Motor neuron (in vitro differentiated cells): ENCODE measurements at regions not wholly inside any gene's neighbourhood (a gene's known extent, or its start where the extent isn't known, plus 50 kb on each side); places are given as distances from the start of the nearest gene placed in this dataset.

Experiments
- ATAC-seq, 8 experiments: fragments of 200-7000 bp; cut with Tn5 transposase; replicated peaks in 6 of 8; 2 replicates each; pipeline ENCODE4 v1.8.0; 2021; ENCODE audit warnings: mild to moderate bottlenecking in 8 of 8, moderate library complexity in 8 of 8
- H3K27ac ChIP-seq, 2 donors: fragments of 250-450 bp; sonication (Bioruptor Pico); 2 replicates each; pipeline ENCODE4 v1.9.0; 2021; ENCODE audit warnings: antibody characterized with exemption in 2 of 2, mild to moderate bottlenecking in 2 of 2, moderate library complexity in 1 of 2
- H3K4me1 ChIP-seq, 2 donors: fragments of 250-450 bp; sonication (Bioruptor Pico); replicated peaks in 1 of 2; 2 replicates each; pipeline ENCODE4 v1.6.1; 2021; ENCODE audit warnings: antibody characterized with exemption in 2 of 2, mild to moderate bottlenecking in 2 of 2, moderate library complexity in 1 of 2
- H3K4me3 ChIP-seq, 5 donors: fragments of 250-450 bp; sonication (Bioruptor Pico); 2 replicates each; pipeline ENCODE4 v1.9.0; 2021; ENCODE audit warnings: antibody characterized with exemption in 5 of 5, mild to moderate bottlenecking in 5 of 5, moderate library complexity in 4 of 5
- whole genome bisulfite sequencing, 10 experiments: fragments of 450-650 bp; shearing (Covaris generic); methylation state at CpG; one replicate each; pipeline ENCODE4 v1.0.0; 2022; 5-methylcytosine and 5-hydroxymethylcytosine counted together
- in situ Hi-C, 9 experiments: fragments of 400-800 bp; cut with MboI; loops; one replicate each; pipeline ENCODE4 v1.15.0; 2021; ENCODE audit warnings: low sequenced_read_pairs in 9 of 9, low pct_unique_long_range_greater_than_20kb in 2 of 9; ENCODE audit not compliant: unreplicated experiment in 9 of 9

- WGBS, 10 experiments = 25 to 100% (median 85%) methylated on average over 1 of the region's 1 CpG; no CpG with 5 or more reads in 2 of the 10 experiments
- no peak for ATAC-seq
- Histone ChIP-seq H3K27ac (no peak overlapping the region), H3K4me3 (no peak overlapping the region), H3K4me1 (peaks cover 11 to 48% of the 10 kb centered on the region in 2 donors)
- in situ Hi-C loops = no loop called here
Measured at GRCh38 chr15:94970096-94970495, 738.7 kb downstream of the MCTP2 start.

DNA sequence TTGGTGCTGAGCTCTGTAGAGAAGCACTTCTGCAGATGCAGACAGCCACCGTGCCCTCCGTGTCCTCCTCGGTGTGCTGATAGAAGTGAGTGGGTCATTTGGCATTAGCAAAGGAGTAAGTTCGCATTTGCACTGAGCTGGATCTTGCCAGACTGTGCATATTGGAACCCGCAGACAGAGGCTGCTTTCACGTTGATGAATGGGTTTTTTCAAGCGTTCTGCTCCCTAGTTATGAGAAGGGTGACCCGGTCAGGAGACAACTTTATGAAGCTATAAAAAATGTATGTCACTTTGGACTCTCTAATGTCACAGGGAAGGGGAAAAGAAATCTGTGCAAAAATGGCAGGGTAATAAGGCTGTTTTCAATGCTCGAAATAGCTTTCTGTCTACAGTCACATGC is 739.4 kb downstream of the MCTP2 start:
- no peak overlapping the region for H3K4me3 ChIP-seq
- ATAC-seq = peak in 5 of 8 experiments; percentile 67 to 97 (median 96)
- in situ Hi-C loops = no loop called here
- WGBS, 10 experiments = 25 to 100% (median 60%) methylated on average over 1 to 5 of the region's 9 CpGs; no CpG with 5 or more reads in 3 of the 10 experiments
- H3K4me1 ChIP-seq = peaks cover 11 to 48% of the 10 kb centered on the region in 2 donors
- no peak overlapping the region for H3K27ac ChIP-seq

DNA sequence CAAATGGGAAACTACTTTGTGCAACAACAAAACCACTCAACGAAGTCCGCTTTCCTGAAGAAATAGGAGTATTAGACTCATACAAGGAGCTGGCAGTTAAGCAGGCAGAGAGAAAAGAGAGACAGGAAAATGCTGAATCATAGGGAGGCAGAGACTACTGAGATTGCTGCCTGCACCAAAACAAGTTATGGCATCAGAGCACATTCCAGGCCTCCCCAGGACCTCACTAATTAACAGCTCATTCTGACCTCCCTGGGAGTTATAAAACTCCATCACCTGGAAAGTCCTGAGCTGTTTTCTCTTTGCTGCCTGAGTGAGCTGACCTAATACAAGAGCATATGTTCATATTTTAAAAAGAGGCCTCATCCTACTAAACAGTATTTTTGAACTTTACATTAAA is 741.0 kb downstream of the MCTP2 start:
- H3K27ac ChIP-seq = no peak overlapping the region
- peak in 7 of 8 experiments; percentile 21 to 83 (median 48) for ATAC-seq
- 10 to 100% (median 41%) methylated on average over 1 to 2 of the region's 2 CpGs; no CpG with 5 or more reads in 4 of the 10 experiments for WGBS, 10 experiments
- in situ Hi-C loops = no loop called here
- H3K4me1 ChIP-seq = peaks cover 11 to 48% of the 10 kb centered on the region in 2 donors
- H3K4me3 ChIP-seq = no peak overlapping the region

DNA sequence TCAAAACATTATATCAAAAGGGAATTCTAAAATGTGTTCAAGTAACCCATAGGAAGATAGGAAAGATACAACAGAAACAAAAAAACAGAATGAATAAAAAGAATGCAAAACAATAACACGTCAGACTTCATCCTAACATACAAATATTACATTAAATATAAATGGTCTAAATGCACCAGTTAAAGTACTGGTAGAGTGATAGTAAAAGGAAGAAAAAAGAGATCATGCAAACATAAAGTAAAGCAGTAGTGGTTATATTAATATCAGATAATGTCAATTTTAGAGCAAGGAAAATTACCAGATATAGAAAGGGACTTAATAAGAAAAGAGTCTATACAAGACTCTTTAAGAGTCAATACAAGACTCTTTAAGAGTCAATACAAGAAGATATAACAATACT is 755.7 kb downstream of the MCTP2 start:
- Histone ChIP-seq H3K4me1 (no peaks in the 10 kb centered on the region), H3K27ac (no peak overlapping the region), H3K4me3 (no peak overlapping the region)
- WGBS, 10 experiments = 0 to 94% (median 62%) methylated on average over 1 of the region's 1 CpG; no CpG with 5 or more reads in 2 of the 10 experiments
- ATAC-seq = no peak
- in situ Hi-C loops = no loop called here

- H3K4me3 ChIP-seq = no peak overlapping the region
- in situ Hi-C loops = no loop called here
- no peak overlapping the region for H3K27ac ChIP-seq
- WGBS, 10 experiments = 33 to 100% (median 93%) methylated on average over 1 to 6 of the region's 8 CpGs; no CpG with 5 or more reads in 3 of the 10 experiments
- ATAC-seq = no peak
- H3K4me1 ChIP-seq = no peaks in the 10 kb centered on the region
Measured at GRCh38 chr15:94991718-94992117, 760.4 kb downstream of the MCTP2 start.

DNA sequence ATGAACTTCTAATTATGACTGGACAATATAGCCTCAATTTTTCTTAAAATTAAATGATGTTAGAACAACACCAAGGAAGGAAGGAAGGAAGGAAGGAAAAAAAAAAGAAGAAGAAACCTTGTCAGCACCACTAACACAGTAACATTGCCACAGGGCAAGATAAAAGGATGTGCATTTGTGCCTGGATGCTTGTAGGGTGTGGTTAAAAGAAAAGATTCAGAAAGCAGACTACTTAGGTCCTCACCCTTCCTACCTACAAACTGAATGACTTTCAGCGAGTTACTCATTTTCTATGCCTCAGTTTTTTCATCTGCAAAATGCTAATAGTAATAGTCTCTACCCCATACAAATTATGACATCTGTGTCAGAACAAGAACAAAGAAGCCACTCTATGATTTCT is 778.3 kb downstream of the MCTP2 start:
- peak in 3 of 8 experiments; percentile 41 to 97 (median 83) for ATAC-seq
- in situ Hi-C loops = loop anchor here in 2 of 9 experiments (10.0 to 25.0 kb wide), 2 partner anchors 335 to 597 kb away; no protein-coding TSS in a partner anchor
- WGBS, 10 experiments = 0 to 100% (median 67%) methylated on average over 1 of the region's 1 CpG; no CpG with 5 or more reads in 3 of the 10 experiments
- Histone ChIP-seq H3K4me3 (no peak overlapping the region), H3K27ac (no peak overlapping the region), H3K4me1 (no peaks in the 10 kb centered on the region)

GRCh38 chr15:95013381-95013780 is 782.0 kb downstream of the MCTP2 start:
- Histone ChIP-seq H3K27ac (no peak overlapping the region), H3K4me3 (no peak overlapping the region), H3K4me1 (peaks cover 8 to 11% of the 10 kb centered on the region in 2 donors)
- ATAC-seq = peak in 2 of 8 experiments; percentile 54 to 86
- in situ Hi-C loops = loop anchor here in 2 of 9 experiments (10.0 to 25.0 kb wide), 2 partner anchors 339 to 601 kb away; no protein-coding TSS in a partner anchor

DNA sequence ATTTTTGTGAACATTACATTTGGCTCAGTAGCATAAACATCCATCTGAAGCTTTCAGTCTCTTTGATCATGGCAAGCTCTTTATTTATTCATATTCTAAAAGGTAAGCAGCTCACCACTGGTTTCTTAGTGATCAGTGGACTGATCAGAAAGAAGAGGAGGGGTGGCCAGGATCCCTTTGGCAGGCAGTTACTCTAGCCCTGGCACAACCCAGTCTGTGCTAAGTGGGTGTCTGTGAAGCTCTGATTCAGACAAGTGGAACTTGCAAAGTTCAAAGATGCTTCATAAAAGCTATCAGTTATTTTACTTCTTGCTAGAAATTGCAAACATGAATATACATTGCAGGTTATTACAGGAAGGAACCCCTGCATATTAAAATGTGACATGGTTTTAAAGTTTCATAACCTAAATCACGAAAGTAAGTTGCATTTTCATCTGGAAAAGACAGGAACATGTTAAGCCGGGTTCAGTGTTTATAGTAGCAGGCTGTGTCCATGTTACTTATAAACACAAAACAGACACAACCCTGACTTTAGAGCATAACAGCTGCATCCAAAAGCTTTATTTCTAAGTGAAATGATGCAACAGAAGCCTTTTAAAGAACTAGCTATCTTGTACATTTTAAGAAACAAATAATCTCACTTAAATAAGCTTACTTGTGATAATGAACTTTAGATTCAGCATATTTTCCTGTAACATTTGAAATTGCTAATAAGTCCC is 785.3 kb downstream of the MCTP2 start:
- 0 to 100% (median 93%) methylated on average over 1 to 2 of the region's 2 CpGs; no CpG with 5 or more reads in 1 of the 10 experiments for WGBS, 10 experiments
- Histone ChIP-seq H3K4me3 (no peak overlapping the region), H3K27ac (no peak overlapping the region), H3K4me1 (peaks cover 8 to 14% of the 10 kb centered on the region in 2 donors)
- in situ Hi-C loops = loop anchor here in 2 of 9 experiments (10.0 to 25.0 kb wide), 2 partner anchors 342 to 604 kb away; no protein-coding TSS in a partner anchor
- peak in 3 of 8 experiments; percentile 13 to 63 (median 31) for ATAC-seq

DNA sequence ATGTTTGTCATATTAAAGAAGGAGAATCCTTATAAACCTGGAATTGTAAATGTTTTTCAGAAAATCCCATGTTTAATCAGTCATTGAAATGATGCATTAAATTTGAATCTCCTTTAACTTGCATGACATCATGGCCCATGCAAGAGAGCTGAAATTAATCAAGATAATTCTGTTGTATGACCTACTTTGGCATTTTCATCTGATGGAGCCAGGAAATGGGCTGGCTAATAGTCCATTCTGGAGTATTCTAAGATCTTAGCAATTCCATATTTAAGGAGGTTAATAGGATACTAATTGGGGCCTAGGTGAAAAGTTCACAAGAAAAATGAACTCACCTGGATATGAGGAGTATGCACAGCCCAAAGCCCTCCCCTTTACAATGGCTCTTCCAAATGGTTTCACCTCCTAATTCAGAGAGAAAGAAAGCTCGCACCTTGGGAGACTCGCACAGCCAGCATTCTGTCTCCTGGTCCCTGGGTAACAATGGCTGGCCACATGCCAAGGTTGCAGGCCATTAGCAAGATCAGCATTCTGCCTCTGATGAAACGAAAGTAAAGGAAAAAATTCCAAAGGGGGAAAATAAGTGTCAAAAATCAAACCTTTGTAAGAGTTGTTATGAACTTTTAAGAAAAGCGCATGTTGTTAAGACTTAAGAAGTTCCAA is 786.4 kb downstream of the MCTP2 start:
- H3K27ac ChIP-seq = no peak overlapping the region
- in situ Hi-C loops = loop anchor here in 2 of 9 experiments (10.0 to 25.0 kb wide), 2 partner anchors 343 to 605 kb away; no protein-coding TSS in a partner anchor
- H3K4me1 ChIP-seq = peaks cover 8 to 14% of the 10 kb centered on the region in 2 donors
- WGBS, 10 experiments = 40 to 100% (median 74%) methylated on average over 1 to 4 of the region's 4 CpGs
- peak in 3 of 8 experiments; percentile 65 to 83 (median 72) for ATAC-seq
- no peak overlapping the region for H3K4me3 ChIP-seq

GRCh38 chr15:95018888-95019545 is 787.7 kb downstream of the MCTP2 start:
- 4 to 100% (median 80%) methylated on average over 2 to 5 of the region's 6 CpGs; no CpG with 5 or more reads in 1 of the 10 experiments for WGBS, 10 experiments
- Histone ChIP-seq H3K4me3 (no peak overlapping the region), H3K27ac (no peak overlapping the region), H3K4me1 (peaks cover 8 to 14% of the 10 kb centered on the region in 2 donors)
- ATAC-seq = peak in 4 of 8 experiments; percentile 55 to 84 (median 66)
- in situ Hi-C loops = loop anchor here in 2 of 9 experiments (10.0 to 25.0 kb wide), 2 partner anchors 344 to 607 kb away; no protein-coding TSS in a partner anchor

DNA sequence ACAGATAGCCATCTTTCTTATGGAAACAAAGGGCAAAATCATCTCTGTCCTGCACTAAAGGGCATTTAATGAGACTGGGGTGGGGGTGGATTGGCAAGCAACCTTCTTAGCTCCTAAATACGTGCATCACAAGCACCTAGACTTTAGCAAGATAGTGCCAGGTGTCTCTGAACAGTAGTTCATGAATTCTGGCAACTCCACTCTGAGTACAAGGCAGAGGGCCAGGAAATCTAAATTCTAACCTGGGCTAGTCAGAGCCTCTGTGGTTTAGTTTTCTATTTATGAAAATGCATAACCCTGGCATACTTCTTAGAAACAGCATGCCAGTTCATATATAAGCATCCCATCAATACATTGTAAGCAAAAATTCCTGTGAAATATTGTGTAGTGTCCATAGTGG is 788.5 kb downstream of the MCTP2 start:
- WGBS, 10 experiments = 20 to 100% (median 80%) methylated on average over 1 of the region's 1 CpG; no CpG with 5 or more reads in 5 of the 10 experiments
- H3K4me3 ChIP-seq = no peak overlapping the region
- no peak overlapping the region for H3K27ac ChIP-seq
- no peak for ATAC-seq
- in situ Hi-C loops = loop anchor here in 2 of 9 experiments (10.0 to 25.0 kb wide), 2 partner anchors 345 to 608 kb away; no protein-coding TSS in a partner anchor
- peaks cover 8 to 14% of the 10 kb centered on the region in 2 donors for H3K4me1 ChIP-seq

- WGBS, 10 experiments = 31 to 100% (median 75%) methylated on average over 2 of the region's 2 CpGs; no CpG with 5 or more reads in 1 of the 10 experiments
- peaks cover 8 to 14% of the 10 kb centered on the region in 2 donors for H3K4me1 ChIP-seq
- ATAC-seq = no peak
- H3K4me3 ChIP-seq = no peak overlapping the region
- no peak overlapping the region for H3K27ac ChIP-seq
- in situ Hi-C loops = loop anchor here in 1 of 9 experiments (25.0 kb wide), 1 partner anchor 610 kb away; no protein-coding TSS in a partner anchor
Measured at GRCh38 chr15:95021816-95022215, 790.5 kb downstream of the MCTP2 start.
